ENCODE measurements at regions not wholly inside any gene's neighbourhood (a gene's known extent, or its start where the extent isn't known, plus 50 kb on each side); places are given as distances from the start of the nearest gene placed in this dataset.

DNA sequence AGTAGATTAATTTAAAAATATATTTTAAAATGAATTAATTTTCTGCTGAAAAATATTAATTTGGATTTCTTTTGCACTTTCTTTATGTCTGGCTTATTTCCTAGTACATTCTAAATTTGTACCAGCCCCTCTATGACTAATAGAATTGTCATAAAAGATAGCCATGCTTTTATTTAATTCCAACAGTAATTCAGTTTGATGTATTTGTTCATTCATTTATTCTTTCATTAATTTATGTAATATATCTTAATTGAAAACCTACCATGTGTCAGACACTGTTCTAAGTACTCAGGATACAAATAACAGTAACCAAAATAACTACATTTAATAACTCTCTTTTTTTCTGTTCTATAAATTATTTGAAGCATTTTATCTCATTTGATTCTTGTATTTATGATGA lies 264.0 kb upstream of the CCDC179 start:
- Mint-ChIP-seq H3K27ac (no peak overlapping the region), H3K4me3 (ENCODE audit: low read depth) (no peak overlapping the region), H3K9me3 (ENCODE audit: low read depth) (peaks cover 13% of the 10 kb centered on the region), H3K36me3 (ENCODE audit: insufficient read depth) (peaks cover 6% of the 10 kb centered on the region), H3K27me3 (no peaks in the 10 kb centered on the region), H3K4me1 (ENCODE audit: low read depth) (peaks cover 28% of the 10 kb centered on the region)
- DNase-seq (ENCODE audit: low spot score, unreplicated experiment), result no peak
- TF ChIP-seq, protein P1, sequence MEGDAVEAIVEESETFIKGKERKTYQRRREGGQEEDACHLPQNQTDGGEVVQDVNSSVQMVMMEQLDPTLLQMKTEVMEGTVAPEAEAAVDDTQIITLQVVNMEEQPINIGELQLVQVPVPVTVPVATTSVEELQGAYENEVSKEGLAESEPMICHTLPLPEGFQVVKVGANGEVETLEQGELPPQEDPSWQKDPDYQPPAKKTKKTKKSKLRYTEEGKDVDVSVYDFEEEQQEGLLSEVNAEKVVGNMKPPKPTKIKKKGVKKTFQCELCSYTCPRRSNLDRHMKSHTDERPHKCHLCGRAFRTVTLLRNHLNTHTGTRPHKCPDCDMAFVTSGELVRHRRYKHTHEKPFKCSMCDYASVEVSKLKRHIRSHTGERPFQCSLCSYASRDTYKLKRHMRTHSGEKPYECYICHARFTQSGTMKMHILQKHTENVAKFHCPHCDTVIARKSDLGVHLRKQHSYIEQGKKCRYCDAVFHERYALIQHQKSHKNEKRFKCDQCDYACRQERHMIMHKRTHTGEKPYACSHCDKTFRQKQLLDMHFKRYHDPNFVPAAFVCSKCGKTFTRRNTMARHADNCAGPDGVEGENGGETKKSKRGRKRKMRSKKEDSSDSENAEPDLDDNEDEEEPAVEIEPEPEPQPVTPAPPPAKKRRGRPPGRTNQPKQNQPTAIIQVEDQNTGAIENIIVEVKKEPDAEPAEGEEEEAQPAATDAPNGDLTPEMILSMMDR (IDR thresholded peaks at IDR 0.05; ENCODE audit: unreplicated experiment), result no peak

DNA sequence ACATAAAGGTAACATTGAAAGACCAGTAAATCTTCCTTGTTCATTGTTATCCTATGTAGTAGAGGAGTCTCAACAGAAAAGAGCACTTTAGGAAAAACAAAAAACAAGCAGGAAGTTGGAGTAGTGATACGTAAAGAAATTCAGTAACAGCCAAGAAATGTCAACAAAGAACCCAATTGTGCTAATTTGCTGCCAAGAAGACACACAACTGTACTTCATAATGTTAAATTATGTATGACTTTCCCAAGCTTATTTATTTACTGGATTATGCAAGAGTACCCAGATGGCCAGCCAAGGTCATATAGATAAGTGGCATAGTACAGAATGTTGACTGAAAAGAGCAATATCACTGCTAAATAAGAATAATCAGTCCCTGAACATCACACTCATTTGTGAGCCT lies 264.7 kb upstream of the CCDC179 start:
- Mint-ChIP-seq H3K4me3 (ENCODE audit: low read depth) (no peak overlapping the region), H3K9me3 (ENCODE audit: low read depth) (peaks cover 17% of the 10 kb centered on the region), H3K36me3 (ENCODE audit: insufficient read depth) (peaks cover 4% of the 10 kb centered on the region), H3K4me1 (ENCODE audit: low read depth) (peaks cover 28% of the 10 kb centered on the region), H3K27me3 (no peaks in the 10 kb centered on the region), H3K27ac (peak overlapping the region; percentile 13)
- DNase-seq (ENCODE audit: low spot score, unreplicated experiment), result no peak
- TF ChIP-seq, protein P1 (IDR thresholded peaks at IDR 0.05; ENCODE audit: unreplicated experiment), result no peak

DNA sequence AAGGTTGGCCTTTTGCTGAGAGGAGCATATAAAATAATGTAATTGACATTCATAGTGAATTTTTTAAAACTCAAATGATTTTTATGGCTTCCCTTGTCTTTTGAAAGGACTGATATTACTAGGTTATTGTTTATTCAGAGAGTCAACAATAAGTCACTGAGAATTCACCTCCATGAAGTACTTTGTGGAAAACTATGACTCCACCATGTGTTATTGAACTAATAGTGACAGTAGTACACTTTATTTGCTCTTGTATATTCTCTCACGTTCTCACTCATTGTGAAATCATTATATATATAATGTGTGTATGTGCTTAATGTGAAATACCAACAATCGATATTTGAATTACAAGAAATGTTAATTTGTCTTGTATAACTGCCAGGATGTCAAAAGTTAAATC lies 267.4 kb upstream of the CCDC179 start:
- Mint-ChIP-seq H3K9me3 (ENCODE audit: low read depth) (peaks cover 36% of the 10 kb centered on the region), H3K27ac (peak overlapping the region; percentile 88), H3K27me3 (no peaks in the 10 kb centered on the region), H3K4me1 (ENCODE audit: low read depth) (peaks cover 28% of the 10 kb centered on the region), H3K36me3 (ENCODE audit: insufficient read depth) (peaks cover 4% of the 10 kb centered on the region), H3K4me3 (ENCODE audit: low read depth) (no peak overlapping the region)
- DNase-seq (ENCODE audit: low spot score, unreplicated experiment), result no peak
- TF ChIP-seq, protein P1 (IDR thresholded peaks at IDR 0.05; ENCODE audit: unreplicated experiment), result no peak

GRCh38 chr11:23134627-23135026 lies 274.4 kb upstream of the CCDC179 start:
- H3K36me3 Mint-ChIP-seq (ENCODE audit: insufficient read depth), result peaks cover 8% of the 10 kb centered on the region
- no peaks in the 10 kb centered on the region for H3K27me3 Mint-ChIP-seq
- no peak overlapping the region for H3K27ac Mint-ChIP-seq

DNA sequence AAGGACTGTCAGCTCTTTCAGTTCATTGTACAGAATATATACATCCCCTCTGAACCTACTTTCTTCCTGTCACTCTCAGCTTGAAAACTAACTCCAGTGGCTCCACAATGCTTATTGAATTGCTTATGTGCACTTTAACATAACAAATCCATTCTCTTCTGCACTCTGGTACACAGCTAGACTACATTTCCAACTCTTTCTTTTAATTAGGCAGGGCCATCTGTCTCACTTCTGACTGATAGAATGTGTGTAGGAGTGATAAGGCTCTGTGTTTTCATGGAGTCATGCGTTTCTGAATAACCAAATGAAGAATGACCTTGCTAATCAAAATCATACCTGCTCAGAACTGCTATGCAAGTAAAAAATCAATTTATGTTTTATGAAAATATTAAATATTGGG lies 278.5 kb upstream of the CCDC179 start:
- TF ChIP-seq, protein P1 (IDR thresholded peaks at IDR 0.05; ENCODE audit: unreplicated experiment), result no peak
- DNase-seq (ENCODE audit: low spot score, unreplicated experiment), result no peak
- Mint-ChIP-seq H3K27me3 (no peaks in the 10 kb centered on the region), H3K27ac (no peak overlapping the region), H3K36me3 (ENCODE audit: insufficient read depth) (no peaks in the 10 kb centered on the region), H3K4me1 (ENCODE audit: low read depth) (peaks cover 1% of the 10 kb centered on the region), H3K4me3 (ENCODE audit: low read depth) (no peak overlapping the region), H3K9me3 (ENCODE audit: low read depth) (peaks cover 3% of the 10 kb centered on the region)

More at GRCh38 chr11:23134627-23135026, 274.4 kb upstream of the CCDC179 start:
- Mint-ChIP-seq H3K4me3 (ENCODE audit: low read depth) (no peak overlapping the region), H3K9me3 (ENCODE audit: low read depth) (peaks cover 36% of the 10 kb centered on the region), H3K4me1 (ENCODE audit: low read depth) (peaks cover 1% of the 10 kb centered on the region)
- TF ChIP-seq, protein P1 (IDR thresholded peaks at IDR 0.05; ENCODE audit: unreplicated experiment), result no peak
- DNase-seq (ENCODE audit: low spot score, unreplicated experiment), result no peak

All from progenitor cell of endocrine pancreas (in vitro differentiated cells).